Retina (tissue), 1 donor: ENCODE measurements at regions not wholly inside any gene's neighbourhood (a gene's known extent, or its start where the extent isn't known, plus 50 kb on each side); places are given as distances from the start of the nearest gene placed in this dataset.
A peak's percentile ranks its signal among the peaks of the same experiment; 100 is the strongest.

Experiments used
- DNase-seq: peaks from one replicate; pipeline ENCODE4 v3.0.0-alpha.2; 2016

DNA sequence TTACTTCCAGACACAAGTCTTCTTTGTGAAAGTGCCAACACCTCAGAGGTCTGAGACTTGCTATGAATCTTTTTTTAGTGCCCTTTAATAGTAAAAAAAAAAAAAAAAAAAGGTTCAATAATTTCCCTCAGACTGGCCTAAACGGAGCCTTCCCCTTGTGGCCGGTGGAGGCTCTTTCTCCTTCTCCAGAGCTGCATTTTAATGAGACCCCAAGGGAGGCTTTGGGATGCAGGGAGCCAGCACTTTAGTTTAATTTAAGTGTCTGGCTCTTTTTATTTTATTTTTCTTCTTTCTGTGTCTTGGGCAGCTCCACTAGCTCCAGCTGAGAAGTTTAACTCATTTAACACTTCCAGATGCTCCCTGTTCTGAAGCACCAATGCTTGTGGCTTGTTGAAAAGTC is 67.8 kb upstream of the MAPK4 start:
- DNase-seq, result no peak

DNA sequence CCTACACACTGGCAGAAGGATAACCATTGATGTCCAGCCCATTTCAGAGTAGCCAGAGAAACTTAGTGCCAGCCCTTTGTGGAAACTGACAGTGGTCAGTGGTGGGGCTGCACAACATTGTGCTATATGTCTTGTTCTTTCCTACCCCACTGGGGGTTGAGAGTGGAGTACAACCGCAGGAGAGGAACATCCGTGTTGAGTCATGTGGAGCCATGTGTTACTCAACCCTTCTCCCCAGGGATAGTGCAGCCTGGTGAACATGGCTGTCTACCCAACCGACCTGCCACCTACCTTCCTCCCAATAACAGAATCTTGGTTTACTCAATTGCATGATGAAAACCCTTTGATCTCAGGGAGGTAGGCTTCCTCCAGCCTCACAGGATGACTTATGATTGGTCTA is 65.3 kb upstream of the MAPK4 start:
- no peak for DNase-seq

DNA sequence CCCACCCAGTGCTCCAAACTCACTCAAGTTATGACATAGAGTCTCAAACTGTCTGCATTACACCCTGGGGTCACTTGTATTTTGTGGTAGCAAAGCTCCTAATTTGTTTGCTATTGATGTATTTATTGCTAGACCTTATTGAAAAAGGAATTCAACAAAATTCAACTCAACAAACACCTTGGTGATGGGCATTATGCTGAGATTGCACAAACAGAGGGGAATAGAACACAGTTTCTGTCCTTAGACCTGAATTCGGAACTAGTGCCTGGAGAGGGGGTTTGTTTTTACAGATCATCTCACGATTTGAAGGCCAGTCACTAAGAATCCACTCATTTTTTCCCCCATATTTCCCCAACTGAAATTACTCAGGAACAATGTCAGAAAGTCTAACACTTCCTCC is 53.5 kb upstream of the MAPK4 start:
- DNase-seq, result no peak

DNA sequence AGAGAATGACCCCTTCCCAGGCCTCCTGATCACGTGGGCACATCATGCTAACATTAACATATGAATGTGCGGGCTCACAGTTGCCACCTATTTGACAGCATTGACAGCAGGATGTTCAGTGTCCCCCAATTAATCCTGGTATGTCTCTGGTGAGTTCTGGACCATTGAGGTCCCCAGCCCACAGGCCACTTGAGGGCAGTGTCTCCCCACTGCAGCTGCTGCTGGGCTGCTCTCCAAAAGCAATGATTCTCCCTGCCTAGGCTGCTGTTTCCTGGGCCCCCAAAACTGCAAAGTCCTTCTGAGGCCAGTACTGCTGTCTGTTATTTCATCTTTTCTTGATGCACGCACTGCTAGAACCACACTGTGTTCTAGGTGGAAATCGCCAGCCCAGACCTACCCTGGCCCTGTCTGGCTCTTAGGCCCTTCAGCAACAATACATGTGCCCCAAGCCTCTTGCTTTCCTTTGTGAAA is 52.7 kb upstream of the MAPK4 start:
- peak; percentile 79 for DNase-seq

DNA sequence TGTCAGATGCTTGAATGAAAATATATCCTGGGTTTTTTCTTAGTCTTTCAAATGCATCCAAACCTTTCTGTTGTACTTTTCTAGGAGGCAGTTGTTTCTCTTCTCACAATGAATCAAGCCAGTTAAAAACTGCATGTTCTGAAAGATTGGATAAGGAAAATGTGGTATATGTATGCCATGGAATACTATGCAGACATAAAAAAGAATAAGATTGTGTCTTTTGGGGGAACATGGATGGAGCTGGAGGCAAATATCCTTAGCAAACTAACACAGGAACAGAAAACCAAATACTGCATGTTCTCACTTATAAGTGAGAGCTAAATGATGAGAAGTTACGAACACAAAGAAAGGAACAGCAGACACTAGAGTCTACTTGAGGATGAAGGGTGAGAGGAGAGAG is 51.7 kb upstream of the MAPK4 start:
- DNase-seq, result no peak

GRCh38 chr18:50509012-50509411 is 50.9 kb upstream of the MAPK4 start:
- DNase-seq, result no peak
